Body of pancreas (tissue), 4 donors: ENCODE measurements at regions not wholly inside any gene's neighbourhood (a gene's known extent, or its start where the extent isn't known, plus 50 kb on each side); places are given as distances from the start of the nearest gene placed in this dataset.

Experiments used
- CTCF ChIP-seq, 7 experiments: fragments of 450-650 bp in 4 of 7; fragments of 200-600 bp in 3 of 7; sonication (generic) in 3 of 7; IDR thresholded peaks; one replicate each; pipeline ENCODE4 v1.5.1; 2016 to 2019; ENCODE audit warnings: antibody characterized with exemption in 7 of 7
- POLR2A ChIP-seq, 3 donors: fragments of 450-650 bp; IDR thresholded peaks; one replicate each; pipeline ENCODE4 v1.6.1; 2016; ENCODE audit warnings: antibody characterized with exemption in 3 of 3, mild to moderate bottlenecking in 2 of 3

GRCh38 chr7:19533266-19533665, 175.6 kb downstream of the POLR1F start:
- no peak for TF ChIP-seq POLR2A (IDR thresholded peaks at IDR 0.05)
- TF ChIP-seq CTCF (IDR thresholded peaks at IDR 0.05): no peak
